HG02973 (cell line): ENCODE measurements at regions not wholly inside any gene's neighbourhood (a gene's known extent, or its start where the extent isn't known, plus 50 kb on each side); places are given as distances from the start of the nearest gene placed in this dataset.
"Not testable (repeated sequence)": the region's sequence is repeated elsewhere in the genome, so short reads cannot be mapped to it uniquely, and the experiment has no call there.

Source experiments
- ATAC-seq: cut with Tn5 transposase; IDR thresholded peaks from one replicate; pipeline ENCODE4 v1.9.1; 2021; ENCODE audit warnings: moderate library complexity; ENCODE audit not compliant: unreplicated experiment

GRCh38 chr13:94906605-94907004 lies 194.3 kb upstream of the SOX21 start:
- no peak for ATAC-seq

- ATAC-seq = no peak
Measured at GRCh38 chr13:94902722-94903407, 190.5 kb upstream of the SOX21 start.

GRCh38 chr13:94901070-94901469 lies 188.7 kb upstream of the SOX21 start:
- no peak for ATAC-seq

GRCh38 chr13:94896719-94897317 lies 184.5 kb upstream of the SOX21 start:
- no peak for ATAC-seq

GRCh38 chr13:94896238-94896637 lies 183.9 kb upstream of the SOX21 start:
- ATAC-seq = no peak

- ATAC-seq = no peak
Measured at GRCh38 chr13:94886191-94886590, 173.8 kb upstream of the SOX21 start.

GRCh38 chr13:94880463-94880862 lies 168.1 kb upstream of the SOX21 start:
- no peak for ATAC-seq

- no peak for ATAC-seq
Measured at GRCh38 chr13:94878602-94879165, 166.3 kb upstream of the SOX21 start.

GRCh38 chr13:94864474-94864873 lies 152.1 kb upstream of the SOX21 start:
- no peak for ATAC-seq

GRCh38 chr13:94860981-94861407 lies 148.6 kb upstream of the SOX21 start:
- ATAC-seq = no peak

GRCh38 chr13:94859811-94860210 lies 147.5 kb upstream of the SOX21 start:
- no peak for ATAC-seq

GRCh38 chr13:94859278-94859691 lies 146.9 kb upstream of the SOX21 start:
- no peak for ATAC-seq

GRCh38 chr13:94858856-94859255 lies 146.5 kb upstream of the SOX21 start:
- ATAC-seq = no peak

GRCh38 chr13:94854688-94855087 lies 142.3 kb upstream of the SOX21 start:
- peak; percentile 45 for ATAC-seq

GRCh38 chr13:94851576-94851975 lies 139.2 kb upstream of the SOX21 start:
- no peak for ATAC-seq

GRCh38 chr13:94849254-94849653 lies 136.9 kb upstream of the SOX21 start:
- no peak for ATAC-seq

- ATAC-seq = no peak
Measured at GRCh38 chr13:94842901-94843300, 130.6 kb upstream of the SOX21 start.

GRCh38 chr13:94837056-94837455 lies 124.7 kb upstream of the SOX21 start:
- ATAC-seq = not testable (repeated sequence)

- no peak for ATAC-seq
Measured at GRCh38 chr13:94829837-94830365, 117.6 kb upstream of the SOX21 start.

GRCh38 chr13:94829185-94829836 lies 117.0 kb upstream of the SOX21 start:
- ATAC-seq = no peak

GRCh38 chr13:94827566-94827965 lies 115.2 kb upstream of the SOX21 start:
- no peak for ATAC-seq

- ATAC-seq = no peak
Measured at GRCh38 chr13:94825507-94825906, 113.2 kb upstream of the SOX21 start.
